Activated CD4-positive, alpha-beta T cell treated with anti-CD3 and anti-CD28 coated beads for 1 hour (primary cell): ENCODE measurements at regions not wholly inside any gene's neighbourhood (a gene's known extent, or its start where the extent isn't known, plus 50 kb on each side); places are given as distances from the start of the nearest gene placed in this dataset.

ENCODE experiments used
- DNase-seq: peaks from one replicate; pipeline ENCODE4 v3.0.0-alpha.2; 2020

DNA sequence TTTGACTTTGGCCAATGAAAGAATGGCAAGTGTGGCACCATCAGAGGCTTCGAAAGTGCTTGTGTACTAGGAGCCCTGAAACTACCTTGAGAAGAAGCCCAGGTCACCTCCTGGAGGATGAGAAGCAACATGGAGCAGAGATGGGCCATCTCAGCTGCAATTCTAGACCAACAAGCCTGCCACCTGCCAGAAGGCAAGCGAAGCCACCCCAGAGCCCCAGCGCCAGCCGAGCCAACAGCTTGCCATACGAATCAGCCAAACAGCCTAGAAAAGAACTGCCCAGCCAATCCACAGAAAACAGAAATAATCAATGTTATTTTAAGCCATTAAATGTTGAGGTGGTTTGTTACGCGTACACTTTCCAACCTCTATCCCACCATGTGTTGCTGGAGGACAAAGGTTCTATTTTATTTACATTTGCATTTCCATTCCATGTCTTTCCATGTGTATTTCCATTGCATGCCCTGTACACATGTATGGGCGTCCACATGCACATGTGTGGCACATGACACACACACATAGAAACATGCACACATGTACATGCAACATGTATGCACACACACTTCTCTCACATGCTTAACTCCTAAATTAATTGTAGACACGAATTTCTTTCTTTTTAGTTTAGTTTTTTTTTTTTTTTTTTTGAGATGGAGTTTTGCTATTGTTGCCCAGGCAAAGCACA, 144.3 kb upstream of the TNRC6C start:
- DNase-seq = no peak

DNA sequence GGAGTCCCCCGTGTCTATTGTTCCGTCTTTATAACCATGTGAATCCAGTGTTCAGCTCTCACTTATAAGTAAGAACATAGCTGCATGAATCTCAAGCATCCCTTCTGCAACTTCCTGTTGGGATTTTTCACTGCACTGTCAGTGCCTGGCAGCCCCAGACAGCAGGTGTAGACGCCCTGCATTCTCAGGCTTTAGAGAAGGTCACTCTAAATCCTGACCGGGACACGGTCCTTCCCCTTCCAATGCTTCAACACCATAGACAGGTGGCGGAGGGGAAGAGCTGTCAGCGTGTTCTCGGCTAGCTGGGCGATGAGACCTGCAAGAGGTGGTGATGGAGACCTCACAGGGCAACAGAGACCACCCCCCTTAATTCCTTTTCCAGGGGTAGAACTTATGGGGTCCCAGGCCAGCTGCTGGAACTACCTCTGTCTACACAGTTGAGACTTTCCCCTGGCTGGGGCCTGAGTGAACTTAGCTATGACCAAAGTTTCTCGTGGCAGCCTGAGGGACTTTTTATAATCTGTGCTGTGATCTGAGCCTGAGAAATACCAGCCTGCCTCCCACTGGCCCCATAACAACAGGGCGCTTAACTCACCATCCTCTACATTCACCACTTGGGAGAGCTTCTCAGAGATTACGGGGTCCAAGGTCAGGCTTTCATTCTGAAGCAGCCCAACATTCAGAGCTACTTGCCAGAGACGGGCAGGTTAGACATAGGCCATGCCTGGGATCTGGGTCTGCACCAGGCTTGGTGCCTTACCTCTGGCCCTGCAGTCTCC, 143.2 kb upstream of the TNRC6C start:
- no peak for DNase-seq

DNA sequence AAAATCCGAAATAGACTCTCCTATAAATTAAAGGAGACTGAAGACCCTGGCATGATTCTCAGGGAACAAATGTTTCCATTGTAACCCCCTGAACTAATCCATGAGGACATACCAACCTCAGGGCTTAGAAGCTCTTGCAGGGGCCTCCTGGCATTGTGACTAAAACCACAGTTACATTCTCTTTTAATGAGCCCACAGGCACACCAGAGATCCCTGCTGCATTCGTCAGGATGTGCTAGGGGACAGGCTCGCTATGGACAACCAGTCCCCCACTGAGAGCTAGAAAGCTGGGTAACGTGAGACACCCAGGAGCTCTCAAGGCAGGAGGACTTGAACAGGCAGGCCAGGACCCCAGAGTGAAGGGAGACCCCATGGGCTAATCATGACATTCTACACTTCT, 140.6 kb upstream of the TNRC6C start:
- no peak for DNase-seq

DNA sequence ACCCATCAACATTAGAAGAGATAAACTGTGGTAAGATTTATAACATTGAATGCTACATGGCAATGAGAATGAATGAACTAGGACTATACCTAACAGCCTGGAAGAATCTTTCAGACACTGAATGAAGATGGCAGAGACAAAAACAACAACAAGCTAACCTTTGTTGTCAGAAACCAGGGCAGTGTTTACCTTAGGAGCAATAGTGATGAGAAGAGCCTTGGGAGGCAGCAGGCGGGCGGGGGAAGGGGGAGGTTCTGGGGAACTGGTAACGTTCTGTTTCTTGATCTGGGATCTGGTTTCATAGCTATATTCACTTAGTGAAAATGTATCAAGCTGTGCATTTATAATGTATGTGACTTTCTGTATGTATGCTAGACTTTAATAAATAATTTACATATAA, 139.0 kb upstream of the TNRC6C start:
- DNase-seq = no peak

DNA sequence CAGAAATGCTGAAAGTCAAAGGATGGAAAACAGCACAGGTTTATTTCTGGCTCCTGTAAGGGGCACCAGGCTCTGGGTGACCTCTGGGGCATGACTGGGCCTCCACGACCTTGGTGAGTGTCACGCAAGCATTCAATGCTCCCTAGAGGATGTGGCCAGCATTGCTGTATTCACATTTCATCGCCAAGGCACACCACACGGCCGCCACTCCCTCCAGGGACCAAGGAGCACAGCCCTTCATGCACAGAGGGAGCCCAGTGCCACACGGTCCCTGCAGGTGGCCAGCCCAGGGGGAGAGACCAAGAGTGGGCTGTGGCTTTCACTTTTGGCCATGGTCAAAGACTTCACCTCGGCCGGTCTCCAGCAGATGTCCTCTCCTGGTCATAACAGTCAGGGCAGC, 137.4 kb upstream of the TNRC6C start:
- no peak for DNase-seq

DNA sequence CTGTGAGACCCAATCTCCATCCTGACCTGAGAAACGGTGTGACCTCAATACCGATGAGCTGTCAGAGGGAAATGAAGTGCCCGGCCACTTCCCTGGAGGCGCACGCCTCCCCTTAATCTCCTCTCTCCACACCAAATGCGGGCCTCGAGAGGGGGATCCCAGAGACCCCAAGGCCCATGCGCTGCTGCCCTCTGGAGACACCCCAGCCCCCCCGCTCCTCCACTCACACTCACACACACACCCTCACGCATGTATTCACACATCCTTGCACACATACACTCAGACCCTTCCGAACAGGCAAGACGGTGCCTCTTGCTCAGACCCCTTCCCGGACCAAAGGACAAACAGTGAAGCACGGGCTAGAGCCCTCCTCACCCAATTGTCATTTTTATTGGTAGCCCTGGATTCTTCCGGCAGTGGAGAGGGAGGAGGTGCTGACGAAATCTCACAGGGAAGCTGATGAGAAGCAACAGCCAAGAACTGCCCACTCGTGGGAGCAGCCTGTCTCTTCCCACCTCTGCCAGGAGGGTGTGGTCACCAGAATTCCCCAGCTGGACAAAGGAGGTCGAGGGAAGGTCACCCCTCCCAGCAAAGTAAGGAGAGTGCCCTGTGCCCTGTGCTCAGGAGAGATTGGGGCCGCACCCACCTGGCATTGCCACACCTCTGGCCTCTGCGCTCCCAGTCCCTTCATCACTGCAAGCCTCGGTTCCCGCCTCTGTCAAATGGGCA, 136.0 kb upstream of the TNRC6C start:
- DNase-seq = no peak

DNA sequence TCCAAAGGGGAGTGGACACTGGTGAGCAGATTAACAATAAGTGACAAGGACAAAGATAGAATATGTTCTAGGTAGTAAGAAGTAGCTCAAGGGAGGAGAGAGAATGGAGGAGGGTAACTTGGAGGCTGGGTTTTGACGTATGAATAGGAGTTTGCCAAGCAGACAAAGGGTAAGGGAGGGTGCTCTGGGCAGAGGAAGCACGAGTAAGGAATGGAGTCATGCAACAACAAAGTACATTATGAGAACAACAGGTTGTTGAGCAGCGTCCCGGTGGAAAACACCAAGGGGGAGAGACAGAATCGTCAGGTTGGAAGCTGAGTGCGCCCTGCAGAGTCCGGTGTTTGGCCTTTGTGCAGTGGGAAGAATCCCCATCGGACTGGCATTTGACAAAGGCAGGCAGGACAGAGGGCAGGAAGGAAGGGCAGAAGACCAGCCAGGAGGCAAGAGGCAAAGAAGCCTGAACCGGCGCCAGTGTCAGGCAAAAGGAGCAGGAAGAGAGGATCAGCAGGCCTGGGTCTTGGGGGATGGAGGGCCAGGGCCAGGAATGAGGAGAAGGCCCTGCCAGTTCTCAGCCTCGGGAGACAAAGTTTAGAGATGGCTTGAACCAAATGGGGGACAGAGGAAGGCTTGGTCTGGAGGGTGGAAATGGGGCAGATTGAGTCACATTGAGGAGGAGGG, 134.3 kb upstream of the TNRC6C start:
- no peak for DNase-seq

DNA sequence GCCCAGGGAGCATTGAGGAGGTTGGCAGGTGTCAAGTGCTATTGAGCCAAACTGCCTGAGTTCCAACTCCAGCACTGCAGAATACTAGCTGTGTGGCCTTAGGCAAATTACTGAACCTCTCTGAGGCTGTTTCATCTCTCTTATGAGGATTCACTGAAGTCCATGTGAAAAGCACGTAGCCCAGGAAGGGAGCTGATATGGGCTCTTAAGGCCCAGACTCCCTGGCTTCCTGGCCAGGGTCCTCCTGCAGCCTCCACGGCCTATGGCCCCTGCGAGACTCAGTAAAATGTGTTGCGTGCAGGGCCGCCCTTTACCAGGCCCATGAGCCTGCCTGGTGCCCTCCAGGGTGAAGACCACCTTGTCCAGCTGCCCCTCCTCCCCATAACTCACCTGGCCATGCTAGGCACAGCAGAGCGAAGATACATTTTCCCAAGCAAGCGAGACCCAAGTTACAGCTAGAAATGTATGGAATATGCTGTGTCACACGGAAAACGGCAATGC, 133.7 kb upstream of the TNRC6C start:
- DNase-seq = no peak

DNA sequence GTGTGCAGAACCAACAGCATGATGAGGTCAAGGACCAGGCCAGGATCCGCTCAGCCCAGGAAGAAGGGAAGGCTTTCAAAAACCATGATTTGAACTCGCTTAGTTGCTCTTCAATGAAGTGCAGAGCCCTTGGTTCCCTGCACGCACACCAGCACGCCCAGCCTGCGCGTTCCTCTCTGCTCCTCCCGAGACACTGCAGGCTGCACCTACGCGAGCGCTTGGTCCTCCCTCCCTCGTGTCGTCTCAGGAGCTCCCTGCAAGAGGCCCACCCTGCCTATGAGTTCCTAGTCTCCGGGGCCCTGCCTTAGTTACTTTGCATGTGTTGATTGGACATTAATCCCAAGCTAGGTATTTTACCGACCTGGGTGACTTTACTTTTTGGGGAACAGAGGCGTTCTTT, 132.9 kb upstream of the TNRC6C start:
- DNase-seq = no peak

DNA sequence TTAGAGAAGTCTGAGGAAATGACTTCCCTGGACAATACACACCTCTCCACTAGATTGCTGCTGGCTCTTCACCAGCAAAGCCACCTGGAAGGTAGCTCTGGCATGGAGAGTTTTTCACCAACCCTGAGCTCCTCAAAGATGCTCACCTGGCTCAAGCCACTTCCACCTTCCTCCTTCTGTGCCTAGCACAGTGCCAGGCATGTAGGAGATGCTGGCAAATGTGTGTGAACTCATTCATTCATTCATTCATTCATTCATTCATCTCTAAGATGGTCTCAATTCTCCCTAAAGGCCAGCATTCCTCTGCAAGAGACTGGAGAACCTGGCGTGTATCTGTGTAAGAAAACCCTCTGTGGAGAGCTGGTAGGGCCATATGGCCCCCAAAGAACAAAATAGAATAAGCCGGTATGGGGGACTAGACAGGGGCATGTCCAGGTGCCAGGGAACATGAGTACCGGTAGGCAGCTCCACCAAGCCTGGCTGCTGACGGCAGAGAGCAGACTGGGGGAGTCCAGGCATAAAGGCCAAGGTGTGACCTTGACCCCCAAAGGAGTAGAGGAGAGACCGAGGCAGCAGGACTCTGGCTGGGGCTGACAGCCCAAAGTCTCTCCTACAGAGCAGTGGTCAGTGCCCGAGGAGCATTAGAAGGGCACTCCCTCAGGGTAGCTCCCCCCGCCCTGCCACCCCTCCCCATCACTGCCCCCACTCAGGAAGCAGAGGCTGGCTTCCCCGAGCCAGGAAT, 132.2 kb upstream of the TNRC6C start:
- DNase-seq = no peak

DNA sequence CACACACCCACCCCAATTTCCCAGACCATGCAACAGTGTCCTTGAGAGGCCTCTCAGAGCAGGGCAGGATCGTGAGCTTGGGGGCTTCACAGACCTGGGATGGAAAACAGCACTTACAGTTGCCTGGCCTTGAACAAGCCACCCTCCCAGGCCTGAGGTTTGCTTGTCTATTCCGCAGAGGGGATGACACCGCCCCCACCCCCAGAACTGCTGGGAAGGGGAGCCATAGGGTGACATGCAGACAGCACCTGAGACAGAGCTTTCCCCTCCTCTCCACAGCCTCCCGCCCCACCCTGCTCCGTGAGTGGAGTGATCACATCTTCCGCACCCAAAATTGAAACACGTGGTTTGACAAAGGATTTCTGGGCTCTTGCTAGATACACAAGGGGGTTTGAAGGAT, 131.5 kb upstream of the TNRC6C start:
- DNase-seq = no peak

DNA sequence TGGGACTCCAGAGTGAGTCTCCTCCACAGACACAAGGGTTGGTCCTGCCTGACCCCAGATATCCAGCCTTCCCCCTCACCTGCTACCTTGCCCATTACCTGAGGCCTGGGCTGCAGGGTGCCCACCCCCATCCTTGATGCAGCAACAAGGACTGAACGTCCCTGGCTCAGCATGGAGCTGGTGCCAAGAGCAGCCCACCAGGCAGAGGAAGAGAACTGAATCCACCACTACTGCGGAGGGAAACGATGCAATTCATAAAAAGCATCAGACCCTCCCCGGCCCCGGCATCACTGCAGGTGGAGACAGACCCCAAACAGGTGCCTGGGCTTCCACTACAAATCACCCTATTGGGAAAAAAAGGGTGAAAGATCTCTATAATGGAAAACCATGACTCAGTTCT, 131.0 kb upstream of the TNRC6C start:
- DNase-seq = no peak

DNA sequence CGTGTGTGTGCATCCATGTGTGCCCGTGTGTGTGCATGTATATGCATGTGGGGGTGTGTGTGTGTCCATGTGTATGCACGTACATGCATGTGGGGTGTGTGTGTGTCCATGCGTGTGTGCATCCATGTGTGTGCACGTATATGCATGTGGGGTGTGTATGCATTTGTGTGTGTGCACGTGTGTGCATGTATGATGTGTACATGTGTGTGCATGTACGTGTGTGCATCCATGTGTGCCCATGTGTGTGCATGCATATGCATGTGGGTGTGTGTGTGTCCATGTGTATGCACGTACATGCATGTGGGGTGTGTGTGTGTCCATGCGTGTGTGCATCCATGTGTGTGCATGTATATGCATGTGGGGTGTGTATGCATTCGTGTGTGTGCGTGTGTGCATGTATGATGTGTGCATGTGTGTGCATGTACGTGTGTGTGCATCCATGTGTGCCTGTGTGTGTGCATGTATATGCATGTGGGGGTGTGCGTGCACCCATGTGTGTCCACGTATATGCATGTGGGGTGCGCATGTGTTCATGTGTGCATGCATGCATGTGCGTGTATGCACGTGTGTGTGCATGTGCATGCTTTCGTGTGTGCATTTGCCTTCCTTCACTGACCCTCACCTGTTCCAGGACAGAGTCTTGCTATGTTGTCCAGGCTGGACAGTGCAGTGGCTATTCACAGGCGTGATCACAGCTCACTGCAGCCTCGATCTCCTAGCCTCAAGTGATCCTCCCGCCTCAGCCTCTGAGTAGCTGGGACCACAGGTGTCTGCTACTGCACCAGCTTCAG, 129.6 kb upstream of the TNRC6C start:
- DNase-seq = no peak

DNA sequence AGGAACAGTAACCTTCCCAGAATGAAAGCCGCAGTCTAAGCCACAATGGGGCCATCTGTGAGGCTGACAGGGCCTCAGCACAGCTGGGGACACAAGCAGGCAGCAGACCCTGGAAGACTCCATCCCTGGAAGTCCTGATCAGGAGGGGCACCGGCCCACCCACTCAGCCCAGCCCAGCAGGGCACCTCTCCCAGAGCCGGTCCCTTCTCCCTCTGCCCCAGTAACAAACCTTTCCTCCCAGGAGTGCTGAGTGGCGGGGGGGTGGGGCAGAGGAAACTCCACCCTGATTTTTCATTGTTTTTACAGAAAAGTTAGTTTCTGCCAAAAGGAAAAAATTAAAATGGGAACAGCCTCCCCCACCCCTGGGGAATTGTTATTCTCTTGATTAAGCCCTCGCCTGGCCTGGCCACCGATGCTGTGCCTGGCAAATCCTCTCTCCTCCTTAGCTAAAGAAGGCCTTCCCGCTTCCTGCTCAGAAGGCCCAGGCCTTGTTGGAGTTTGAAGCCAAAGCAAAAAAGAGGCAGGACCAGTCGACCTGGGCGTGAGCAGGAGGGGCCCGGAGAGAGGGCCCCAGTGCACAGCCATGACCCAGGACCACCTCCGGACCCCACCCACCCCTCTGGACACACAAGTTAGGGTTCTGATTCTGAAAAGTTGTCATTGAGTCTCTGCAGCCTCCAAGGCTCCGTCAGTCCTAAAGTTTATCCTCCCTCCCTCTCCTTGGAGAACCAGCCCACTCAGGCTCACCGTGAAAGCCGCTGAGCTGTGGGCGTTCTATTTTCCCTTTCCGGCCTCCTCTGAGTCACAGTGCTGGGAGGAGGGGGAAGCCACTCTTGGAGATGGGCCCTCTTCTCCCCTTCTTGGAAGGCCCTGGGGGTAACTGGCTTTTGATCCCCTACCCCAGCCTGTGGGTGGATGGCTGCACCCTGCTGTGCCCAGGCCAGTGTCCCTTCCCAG, 128.4 kb upstream of the TNRC6C start:
- no peak for DNase-seq

DNA sequence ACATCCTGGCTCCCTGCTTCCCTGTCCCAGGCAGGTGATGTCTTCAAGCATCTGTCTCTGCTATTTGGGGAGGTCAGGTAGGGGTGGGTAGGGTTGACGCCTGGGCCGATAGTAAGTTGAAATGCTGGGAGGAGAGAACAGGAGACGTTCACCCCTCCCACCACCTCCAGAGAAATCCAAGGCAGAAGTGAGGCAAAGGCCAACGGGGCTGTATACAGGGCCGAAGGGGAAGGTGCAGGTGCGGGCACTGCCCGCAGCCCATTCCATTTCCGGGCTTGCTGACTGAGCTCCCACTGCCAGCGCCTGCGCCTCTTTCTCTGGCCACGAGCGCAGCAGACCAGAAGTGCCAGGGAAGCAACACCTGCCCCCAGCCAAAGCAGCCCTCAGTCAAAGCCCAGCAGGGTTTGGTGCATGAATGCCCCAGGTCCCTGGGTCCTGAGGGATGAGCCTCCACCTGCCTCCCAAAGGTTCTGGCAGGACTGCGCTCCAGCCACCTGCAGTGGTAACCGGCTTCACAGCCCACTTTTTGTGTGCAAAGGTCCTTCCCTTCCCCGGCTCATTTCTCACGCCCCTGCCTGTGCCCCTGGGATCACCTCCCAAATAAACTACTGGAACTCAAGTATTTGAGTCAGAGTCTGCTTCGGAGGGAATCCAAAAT, 127.6 kb upstream of the TNRC6C start:
- DNase-seq = no peak

DNA sequence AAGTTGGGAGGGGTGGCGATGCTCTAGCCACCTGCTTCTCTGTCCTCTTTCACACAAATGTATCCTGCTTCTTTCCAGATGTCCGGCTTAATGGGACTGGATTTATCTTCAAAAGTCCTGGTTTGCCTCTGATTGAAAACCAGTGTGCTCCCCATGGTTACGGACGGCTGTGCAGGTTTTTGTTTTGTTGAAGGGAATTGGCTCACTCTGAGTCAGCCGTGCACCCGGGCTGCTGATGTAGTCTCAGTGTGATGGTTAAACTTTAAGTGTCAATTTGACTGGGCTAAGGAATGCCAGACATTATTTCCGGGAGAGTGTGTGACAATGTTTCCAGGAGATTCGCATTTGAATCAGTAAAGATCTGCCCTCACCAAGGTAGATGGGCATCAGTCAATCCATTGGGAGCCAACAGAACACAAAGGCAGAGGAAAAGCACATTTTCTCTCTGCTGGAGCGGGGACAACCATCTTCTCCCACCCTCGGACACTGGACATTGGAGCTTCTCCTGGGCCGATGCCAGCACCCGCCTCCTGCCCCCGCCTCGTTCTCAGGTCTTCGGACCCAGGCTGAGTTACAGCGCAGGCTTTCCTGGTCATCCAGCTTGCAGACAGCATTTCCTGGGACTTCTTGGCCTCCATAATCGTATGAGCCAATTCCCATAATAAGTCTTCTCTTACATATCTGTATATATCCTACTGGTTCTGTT, 126.9 kb upstream of the TNRC6C start:
- DNase-seq = no peak

DNA sequence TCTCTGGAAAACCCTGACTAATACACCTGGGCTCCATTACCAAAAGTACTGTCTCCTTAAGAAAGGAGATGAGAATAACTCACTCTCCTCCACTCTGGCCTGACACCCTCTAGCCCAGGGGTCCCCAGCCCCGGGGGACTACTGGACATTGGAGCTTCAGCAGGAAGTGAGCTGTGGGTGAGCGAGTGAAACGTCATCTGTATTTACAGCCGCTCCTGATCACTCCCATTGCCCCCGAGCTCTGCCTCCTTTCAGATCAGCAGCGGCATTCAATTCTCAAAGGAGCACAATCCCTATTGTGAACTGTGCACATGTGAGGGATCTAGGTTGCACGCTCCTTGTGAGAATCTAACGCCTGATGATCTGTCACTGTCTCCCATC, 126.3 kb upstream of the TNRC6C start:
- no peak for DNase-seq

DNA sequence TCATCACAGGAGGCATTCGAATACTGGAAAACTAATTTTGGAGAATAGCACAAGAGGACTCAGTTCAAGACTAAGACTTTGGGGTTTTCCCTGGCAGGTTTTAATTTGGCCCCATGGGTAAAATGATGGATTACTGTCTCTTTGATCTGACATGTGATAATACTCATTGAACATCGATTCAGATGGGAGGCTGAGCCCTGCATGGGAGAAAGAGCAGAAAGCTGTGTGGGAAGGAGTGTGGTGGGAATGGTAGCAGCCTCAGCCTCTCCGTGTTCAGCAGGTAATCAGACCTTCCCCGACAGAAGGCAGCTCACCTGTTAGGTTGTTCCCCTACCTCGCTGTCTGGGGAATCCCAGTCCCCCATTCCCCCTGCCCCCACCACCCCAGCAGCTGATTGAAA, 124.7 kb upstream of the TNRC6C start:
- no peak for DNase-seq
